ENCODE measurements at regions not wholly inside any gene's neighbourhood (a gene's known extent, or its start where the extent isn't known, plus 50 kb on each side); places are given as distances from the start of the nearest gene placed in this dataset.
"Not testable (repeated sequence)": the region's sequence is repeated elsewhere in the genome, so short reads cannot be mapped to it uniquely, and the experiment has no call there.

- intact Hi-C loops (cut with DNase I): no loop called here
- DNase-seq: no peak
Observed at GRCh38 chr13:44312834-44313551, 60.6 kb upstream of the SERP2 start.

DNA sequence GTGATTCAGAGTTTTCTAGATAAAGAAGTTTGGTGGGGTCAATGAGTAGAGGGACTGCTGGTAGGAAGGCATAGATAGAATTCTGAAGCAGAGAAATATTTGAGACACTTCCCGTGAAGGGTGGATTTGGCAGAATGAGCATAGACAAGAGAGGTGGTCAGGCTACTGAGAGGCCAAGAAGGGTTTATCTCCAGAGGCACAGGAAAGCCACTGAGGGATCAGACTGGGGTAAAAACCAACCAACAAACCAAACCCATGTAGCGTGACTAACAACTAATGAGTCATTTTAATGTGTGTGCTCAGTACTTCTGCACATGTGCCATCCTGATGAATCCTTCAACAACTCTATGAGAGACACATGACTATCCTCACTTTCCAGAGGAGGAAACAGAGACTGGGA, 60.0 kb upstream of the SERP2 start:
- DNase-seq: no peak
- intact Hi-C loops (cut with DNase I): no loop called here

DNA sequence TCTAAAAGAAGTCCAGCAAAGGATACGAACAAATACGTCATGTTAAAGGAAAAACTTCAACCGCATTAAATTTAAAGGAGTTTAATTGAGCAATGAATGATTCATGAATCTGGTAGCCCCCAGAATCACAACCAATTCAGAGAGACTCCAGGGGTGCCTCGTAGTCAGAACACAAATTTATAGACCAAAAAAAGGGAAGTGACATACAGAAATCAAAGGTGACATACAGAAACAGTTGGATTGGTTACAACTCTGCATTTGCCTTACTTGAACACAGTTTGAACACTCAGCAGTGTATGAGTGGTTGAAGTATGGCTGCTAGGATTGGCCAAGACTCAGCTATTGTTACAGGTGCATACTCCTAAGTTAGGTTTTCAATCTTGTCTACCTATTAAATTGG, 59.5 kb upstream of the SERP2 start:
- intact Hi-C loops (cut with DNase I); DNase-seq: not testable (repeated sequence)

GRCh38 chr13:44317752-44318151, 55.9 kb upstream of the SERP2 start:
- no peak for DNase-seq
- intact Hi-C loops (cut with DNase I): no loop called here

DNA sequence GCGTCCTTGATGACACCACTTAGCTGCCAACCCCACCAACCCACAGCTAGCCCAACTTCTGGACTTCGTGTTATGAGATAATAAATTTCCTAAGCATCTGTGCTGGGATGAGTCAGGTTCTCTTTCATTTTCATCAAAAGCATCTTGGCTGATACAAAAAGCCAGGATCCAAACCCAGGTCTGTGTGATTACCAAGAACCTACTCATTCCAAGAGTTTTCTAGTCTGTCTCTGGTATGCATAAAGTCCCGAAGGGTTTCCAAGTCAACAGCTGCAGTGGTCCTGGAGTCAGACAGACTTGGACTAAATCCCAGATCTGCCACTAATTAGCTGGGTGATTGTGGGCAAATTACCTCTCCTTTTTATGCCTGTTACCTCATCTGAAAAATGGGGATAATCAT, 55.5 kb upstream of the SERP2 start:
- intact Hi-C loops (cut with DNase I): no loop called here
- no peak for DNase-seq

DNA sequence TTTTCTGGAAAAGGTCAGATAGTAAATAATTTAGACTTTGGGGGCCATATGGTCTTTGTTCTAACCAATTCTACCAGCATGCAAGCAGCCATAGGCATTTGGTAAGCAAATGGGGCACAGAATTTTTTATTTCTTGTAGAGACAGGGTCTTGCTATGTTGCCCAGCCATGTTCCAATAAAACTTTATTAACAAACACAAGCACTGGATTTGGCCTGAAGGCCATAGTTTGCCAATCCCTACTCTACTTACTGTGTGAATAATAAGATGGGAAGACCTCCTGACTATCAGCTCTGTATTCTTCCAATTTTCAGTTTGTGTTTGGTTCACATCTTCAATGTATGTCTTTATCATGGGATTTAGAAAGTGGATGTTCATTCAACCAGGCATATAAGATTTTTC, 53.0 kb upstream of the SERP2 start:
- intact Hi-C loops (cut with DNase I): no loop called here

DNA sequence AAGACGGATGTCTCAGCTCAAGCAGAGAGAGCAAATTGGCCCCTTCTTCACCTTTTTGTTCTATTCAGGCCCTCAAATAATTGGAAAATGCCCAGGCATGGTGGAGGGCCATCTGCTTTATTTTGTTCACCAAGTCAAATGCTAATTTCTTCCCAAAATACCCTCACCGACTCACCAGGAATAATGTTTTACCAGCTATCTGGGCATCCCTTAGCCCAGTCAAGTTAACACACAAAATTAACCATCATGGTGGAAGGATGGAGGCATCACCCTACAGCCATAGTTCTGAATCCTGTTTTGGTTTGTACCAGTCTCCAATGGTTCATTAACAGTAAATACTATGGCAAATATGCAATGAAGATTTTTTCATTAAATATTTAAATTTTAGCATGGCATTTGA, 51.7 kb upstream of the SERP2 start:
- intact Hi-C loops (cut with DNase I): no loop called here
- no peak for DNase-seq

More for the DNA sequence above, 53.0 kb upstream of the SERP2 start:
- DNase-seq: no peak

- intact Hi-C loops (cut with DNase I): no loop called here
- DNase-seq: no peak
Observed at GRCh38 chr13:44322928-44323327, 50.7 kb upstream of the SERP2 start.

GRCh38 chr13:44323754-44324153, 49.9 kb upstream of the SERP2 start:
- no peak for DNase-seq
- intact Hi-C loops (cut with DNase I): no loop called here
